Calu3 (cell line): ENCODE measurements at regions not wholly inside any gene's neighbourhood (a gene's known extent, or its start where the extent isn't known, plus 50 kb on each side); places are given as distances from the start of the nearest gene placed in this dataset.

Experiments used
- BruUV-seq: library from RNA; stranded (reverse); fragments of 400-500 nt; replicated peaks from 2 replicates; lab custom pipeline; 2021; lab: Mats Ljungman, UMichigan
- CTCF ChIA-PET: fragments of 300-600 bp; sonication (Branson Sonifier 250); formaldehyde crosslinking; loops from one replicate; lab custom pipeline; 2022; ENCODE audit warnings: antibody characterized with exemption; lab: Charles Lee
- DNase-seq: peaks from one replicate; pipeline ENCODE4 v3.0.0; 2022
- H3K27ac Mint-ChIP-seq: one replicate; pipeline ENCODE4 v1.8.0; 2022; ENCODE audit warnings: mixed read lengths; ENCODE audit not compliant: unreplicated experiment
- H3K27me3 Mint-ChIP-seq: one replicate; pipeline ENCODE4 v1.8.0; 2022; ENCODE audit warnings: mixed read lengths; ENCODE audit not compliant: unreplicated experiment
- H3K36me3 Mint-ChIP-seq: one replicate; pipeline ENCODE4 v1.8.0; 2022; ENCODE audit warnings: mild to moderate bottlenecking, moderate library complexity, mixed read lengths; ENCODE audit not compliant: insufficient read depth, unreplicated experiment
- H3K4me1 Mint-ChIP-seq: one replicate; pipeline ENCODE4 v1.8.0; 2022; ENCODE audit warnings: mild to moderate bottlenecking, low read depth, mixed read lengths; ENCODE audit not compliant: unreplicated experiment
- H3K4me3 Mint-ChIP-seq: one replicate; pipeline ENCODE4 v1.8.0; 2022; ENCODE audit warnings: mild to moderate bottlenecking, low read depth, moderate library complexity, mixed read lengths; ENCODE audit not compliant: unreplicated experiment
- H3K9me3 Mint-ChIP-seq: one replicate; pipeline ENCODE4 v1.8.0; 2022; ENCODE audit warnings: low read depth, mixed read lengths; ENCODE audit not compliant: unreplicated experiment
- CTCF ChIP-seq: fragments of 200-600 bp; IDR thresholded peaks from one replicate; pipeline ENCODE4 v1.8.0; 2022; ENCODE audit warnings: antibody characterized with exemption; ENCODE audit not compliant: unreplicated experiment
- intact Hi-C: fragments of 100-400 bp; cut with micrococcal nuclease; formaldehyde crosslinking; loops from one replicate; pipeline ENCODE4 v1.10.0; 2022; ENCODE audit not compliant: unreplicated experiment

- intact Hi-C loops = no loop called here
- Mint-ChIP-seq H3K36me3 (no peaks in the 10 kb centered on the region), H3K9me3 (no peaks in the 10 kb centered on the region), H3K4me3 (no peak overlapping the region), H3K4me1 (no peaks in the 10 kb centered on the region), H3K27me3 (no peaks in the 10 kb centered on the region), H3K27ac (no peak overlapping the region)
- CTCF ChIA-PET = no interaction called here
- no TSS peak for BruUV-seq
- no peak for DNase-seq
- TF ChIP-seq CTCF = no peak
Measured at GRCh38 chr21:35377505-35378090, 328.5 kb upstream of the RUNX1 start.

GRCh38 chr21:35376406-35377135 lies 327.5 kb upstream of the RUNX1 start:
- no peak for DNase-seq
- H3K27me3 Mint-ChIP-seq = no peaks in the 10 kb centered on the region
- TF ChIP-seq CTCF = no peak
- H3K27ac Mint-ChIP-seq = no peak overlapping the region
- intact Hi-C loops = no loop called here
- no peaks in the 10 kb centered on the region for H3K4me1 Mint-ChIP-seq
- no peaks in the 10 kb centered on the region for H3K36me3 Mint-ChIP-seq
- H3K9me3 Mint-ChIP-seq = no peaks in the 10 kb centered on the region
- no peak overlapping the region for H3K4me3 Mint-ChIP-seq
- CTCF ChIA-PET = no interaction called here
- no TSS peak for BruUV-seq

GRCh38 chr21:35375115-35375514 lies 326.0 kb upstream of the RUNX1 start:
- intact Hi-C loops = no loop called here
- H3K27ac Mint-ChIP-seq = no peak overlapping the region

GRCh38 chr21:35373998-35374397 lies 324.9 kb upstream of the RUNX1 start:
- H3K4me3 Mint-ChIP-seq = no peak overlapping the region
- H3K9me3 Mint-ChIP-seq = no peaks in the 10 kb centered on the region
- no TSS peak for BruUV-seq
- intact Hi-C loops = no loop called here
- H3K4me1 Mint-ChIP-seq = no peaks in the 10 kb centered on the region
- no peak for TF ChIP-seq CTCF
- no peak for DNase-seq
- H3K36me3 Mint-ChIP-seq = no peaks in the 10 kb centered on the region
- CTCF ChIA-PET = no interaction called here
- no peak overlapping the region for H3K27ac Mint-ChIP-seq
- no peaks in the 10 kb centered on the region for H3K27me3 Mint-ChIP-seq

More at GRCh38 chr21:35375115-35375514, 326.0 kb upstream of the RUNX1 start:
- Mint-ChIP-seq H3K36me3 (no peaks in the 10 kb centered on the region), H3K4me1 (no peaks in the 10 kb centered on the region), H3K9me3 (no peaks in the 10 kb centered on the region), H3K4me3 (no peak overlapping the region), H3K27me3 (no peaks in the 10 kb centered on the region)
- BruUV-seq = no TSS peak
- TF ChIP-seq CTCF = no peak
- CTCF ChIA-PET = no interaction called here
- DNase-seq = no peak
